M059J (cell line): ENCODE measurements at regions not wholly inside any gene's neighbourhood (a gene's known extent, or its start where the extent isn't known, plus 50 kb on each side); places are given as distances from the start of the nearest gene placed in this dataset.

Experiments used
- DNase-seq: peaks from one replicate; pipeline ENCODE4 v3.0.0-alpha.2; 2012; ENCODE audit warnings: low read depth

GRCh38 chr3:31247850-31248562 is 284.7 kb upstream of the STT3B start:
- peak; percentile 31 for DNase-seq

- no peak for DNase-seq
These were observed 284.1 kb upstream of the STT3B start for GRCh38 chr3:31248563-31248992.

GRCh38 chr3:31249545-31249944 is 283.2 kb upstream of the STT3B start:
- no peak for DNase-seq

GRCh38 chr3:31250116-31250777 is 282.5 kb upstream of the STT3B start:
- DNase-seq: peak; percentile 80

GRCh38 chr3:31251083-31251482 is 281.6 kb upstream of the STT3B start:
- no peak for DNase-seq

- DNase-seq: no peak
These were observed 280.2 kb upstream of the STT3B start for GRCh38 chr3:31252216-31253185.

GRCh38 chr3:31253782-31254181 is 278.9 kb upstream of the STT3B start:
- DNase-seq: no peak

- DNase-seq: no peak
These were observed 278.2 kb upstream of the STT3B start for GRCh38 chr3:31254483-31254882.

- no peak for DNase-seq
These were observed 277.6 kb upstream of the STT3B start for GRCh38 chr3:31255007-31255581.

- no peak for DNase-seq
These were observed 270.5 kb upstream of the STT3B start for GRCh38 chr3:31262201-31262600.

- no peak for DNase-seq
These were observed 268.8 kb upstream of the STT3B start for GRCh38 chr3:31263897-31264296.

GRCh38 chr3:31265646-31266428 is 266.9 kb upstream of the STT3B start:
- DNase-seq: no peak

- DNase-seq: no peak
These were observed 263.9 kb upstream of the STT3B start for GRCh38 chr3:31268868-31269267.

- DNase-seq: no peak
These were observed 262.7 kb upstream of the STT3B start for GRCh38 chr3:31270010-31270409.

GRCh38 chr3:31274326-31275024 is 258.2 kb upstream of the STT3B start:
- no peak for DNase-seq

GRCh38 chr3:31275038-31275572 is 257.6 kb upstream of the STT3B start:
- peak; percentile 8 for DNase-seq

GRCh38 chr3:31275583-31275982 is 257.1 kb upstream of the STT3B start:
- no peak for DNase-seq

GRCh38 chr3:31277582-31277981 is 255.1 kb upstream of the STT3B start:
- peak; percentile 20 for DNase-seq

- DNase-seq: no peak
These were observed 254.2 kb upstream of the STT3B start for GRCh38 chr3:31278532-31278931.

- no peak for DNase-seq
These were observed 247.9 kb upstream of the STT3B start for GRCh38 chr3:31284776-31285175.
